ENCODE measurements at regions not wholly inside any gene's neighbourhood (a gene's known extent, or its start where the extent isn't known, plus 50 kb on each side); places are given as distances from the start of the nearest gene placed in this dataset.

DNA sequence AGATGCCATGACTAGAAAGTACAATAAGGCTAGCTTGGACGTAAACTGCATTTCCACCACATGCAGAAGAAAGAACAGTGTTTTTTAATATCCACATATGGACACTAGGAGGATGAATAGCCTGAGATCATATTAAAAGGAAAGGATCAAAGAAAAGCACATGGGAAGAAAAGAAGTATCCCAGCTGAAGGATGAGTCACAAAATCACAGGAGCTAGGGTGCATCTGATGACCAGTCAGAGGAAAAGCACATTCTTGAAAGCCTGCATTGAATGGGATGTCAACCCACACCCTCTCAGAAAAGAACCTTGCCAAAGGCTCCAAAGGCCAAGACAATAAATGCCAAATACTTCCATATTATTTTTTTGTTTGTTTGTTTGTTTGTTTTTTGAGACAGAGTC lies 56.8 kb upstream of the PRDX4 start:
- no peak overlapping the region for H2BK5ac ChIP-seq (ENCODE audit: low read depth, low read length, poor library complexity, severe bottlenecking)
- in situ Hi-C loops (cut with MboI; ENCODE audit: low sequenced_read_pairs): no loop called here

More for the DNA sequence above, 56.8 kb upstream of the PRDX4 start:
- Histone ChIP-seq H3K18ac (ENCODE audit: low read depth, low read length) (no peak overlapping the region), H4K91ac (ENCODE audit: insufficient read depth, low read depth, low read length) (no peak overlapping the region), H2AK5ac (ENCODE audit: low read depth, low read length) (no peak overlapping the region), H4K8ac (ENCODE audit: low read depth in 2 of 2, low read length in 2 of 2) (no peak overlapping the region), H3K23ac (ENCODE audit: low read depth, low read length) (no peak overlapping the region), H3K27me3 (ENCODE audit: control insufficient read depth, insufficient read depth, low read length) (no peaks in the 10 kb centered on the region), H3K4me2 (ENCODE audit: low read depth, low read length) (no peak overlapping the region), H3K27ac (ENCODE audit: insufficient read depth, low read length) (no peak overlapping the region), H2BK15ac (ENCODE audit: low read depth, low read length) (no peak overlapping the region), H3K4me3 (ENCODE audit: insufficient read depth, low read depth, low read length) (no peak overlapping the region), H3K79me1 (ENCODE audit: low read depth in 1 of 2, low read length in 2 of 2) (no peaks in the 10 kb centered on the region), H2AFZ (replicated peaks; ENCODE audit: low read length, poor library complexity) (no peak overlapping the region), H3K4ac (ENCODE audit: low read depth, low read length) (no peak overlapping the region), H2AK9ac (replicated peaks; ENCODE audit: low read depth, low read length, poor library complexity) (no peak overlapping the region), H2BK20ac (ENCODE audit: low read depth, low read length) (no peak overlapping the region), H3K36me3 (ENCODE audit: control insufficient read depth, insufficient read depth, low read length) (no peaks in the 10 kb centered on the region), H3K56ac (ENCODE audit: extremely low read depth, insufficient read depth, low read length) (no peak overlapping the region), H3K9ac (ENCODE audit: low read depth, low read length) (no peak overlapping the region), H4K20me1 (ENCODE audit: insufficient read depth, low read length) (no peaks in the 10 kb centered on the region), H3K9me1 (ENCODE audit: insufficient read depth, low read length) (no peaks in the 10 kb centered on the region), H3K4me1 (ENCODE audit: control insufficient read depth, insufficient read depth, low read length) (no peaks in the 10 kb centered on the region), H3K9me3 (ENCODE audit: control insufficient read depth, insufficient read depth, low read length) (no peaks in the 10 kb centered on the region), H2BK120ac (ENCODE audit: low read depth, low read length) (no peak overlapping the region), H4K5ac (ENCODE audit: low read depth, low read length) (no peak overlapping the region), H3K14ac (replicated peaks; ENCODE audit: low read depth, low read length) (no peak overlapping the region)
- intact Hi-C loops (cut with micrococcal nuclease): loop anchor here (10.0 kb wide), 1 partner anchor 1526 kb away; no protein-coding TSS in a partner anchor
- no CpG with 5 or more reads among the region's 1 CpG for WGBS, 2 experiments (ENCODE audit: extremely low coverage in 2 of 2, insufficient read length in 1 of 2)
- CTCF ChIA-PET: no interaction called here
- TF ChIP-seq RAD21 (IDR thresholded peaks at IDR 0.05; ENCODE audit: low read length): no peak
- TF ChIP-seq POLR2A (IDR thresholded peaks at IDR 0.05; ENCODE audit: low read depth, low read length): no peak
- TF ChIP-seq RFX5 (IDR thresholded peaks at IDR 0.05; ENCODE audit: low read depth, low read length): no peak
- TF ChIP-seq, protein P1, sequence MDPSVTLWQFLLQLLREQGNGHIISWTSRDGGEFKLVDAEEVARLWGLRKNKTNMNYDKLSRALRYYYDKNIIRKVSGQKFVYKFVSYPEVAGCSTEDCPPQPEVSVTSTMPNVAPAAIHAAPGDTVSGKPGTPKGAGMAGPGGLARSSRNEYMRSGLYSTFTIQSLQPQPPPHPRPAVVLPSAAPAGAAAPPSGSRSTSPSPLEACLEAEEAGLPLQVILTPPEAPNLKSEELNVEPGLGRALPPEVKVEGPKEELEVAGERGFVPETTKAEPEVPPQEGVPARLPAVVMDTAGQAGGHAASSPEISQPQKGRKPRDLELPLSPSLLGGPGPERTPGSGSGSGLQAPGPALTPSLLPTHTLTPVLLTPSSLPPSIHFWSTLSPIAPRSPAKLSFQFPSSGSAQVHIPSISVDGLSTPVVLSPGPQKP (IDR thresholded peaks at IDR 0.05; ENCODE audit: borderline replicate concordance, low read depth, low read length): no peak
- no peak for TF ChIP-seq BHLHE40 (IDR thresholded peaks at IDR 0.05; ENCODE audit: low read depth, low read length)
- TF ChIP-seq, protein P2, sequence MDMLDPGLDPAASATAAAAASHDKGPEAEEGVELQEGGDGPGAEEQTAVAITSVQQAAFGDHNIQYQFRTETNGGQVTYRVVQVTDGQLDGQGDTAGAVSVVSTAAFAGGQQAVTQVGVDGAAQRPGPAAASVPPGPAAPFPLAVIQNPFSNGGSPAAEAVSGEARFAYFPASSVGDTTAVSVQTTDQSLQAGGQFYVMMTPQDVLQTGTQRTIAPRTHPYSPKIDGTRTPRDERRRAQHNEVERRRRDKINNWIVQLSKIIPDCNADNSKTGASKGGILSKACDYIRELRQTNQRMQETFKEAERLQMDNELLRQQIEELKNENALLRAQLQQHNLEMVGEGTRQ (IDR thresholded peaks at IDR 0.05; ENCODE audit: low read depth, low read length): no peak
- TF ChIP-seq CHD1 (IDR thresholded peaks at IDR 0.05; ENCODE audit: low read depth, low read length): no peak
- TF ChIP-seq MAFK (IDR thresholded peaks at IDR 0.05; ENCODE audit: low read depth, low read length): no peak
- no peak for TF ChIP-seq FOS (IDR thresholded peaks at IDR 0.05; ENCODE audit: low read depth, low read length)
- no peak for TF ChIP-seq SMC3 (IDR thresholded peaks at IDR 0.05; ENCODE audit: low read depth, low read length)
- POLR2A ChIA-PET (ENCODE audit: unreplicated experiment): no interaction called here
- DNase-seq (peak; percentile 3), ATAC-seq (ENCODE audit: low read depth) (no peak)
- dilution Hi-C loops (cut with HindIII; ENCODE audit: low sequenced_read_pairs, unreplicated experiment): no loop called here
- no TSS peak for BruUV-seq (replicated peaks)
